GM23248 (cell line): ENCODE measurements at regions not wholly inside any gene's neighbourhood (a gene's known extent, or its start where the extent isn't known, plus 50 kb on each side); places are given as distances from the start of the nearest gene placed in this dataset.
A peak's percentile ranks its signal among the peaks of the same experiment; 100 is the strongest.

Source experiments
- DNase-seq: peaks from one replicate; pipeline ENCODE4 v3.0.0-alpha.2; 2015
- H2AFZ ChIP-seq: fragments of 200-600 bp; sonication (generic); 2 replicates; pipeline ENCODE4 v1.6.1; 2016; ENCODE audit warnings: antibody characterized with exemption
- H3F3A ChIP-seq: fragments of 200-600 bp; sonication (generic); 2 replicates; pipeline ENCODE4 v1.6.1; 2016; ENCODE audit warnings: mild to moderate bottlenecking, antibody characterized with exemption, mixed run types; ENCODE audit not compliant: insufficient read depth
- H3K27ac ChIP-seq: fragments of 200-600 bp; sonication (generic); 2 replicates; pipeline ENCODE4 v1.5.1; 2016; ENCODE audit warnings: mild to moderate bottlenecking
- H3K27me3 ChIP-seq: fragments of 200-600 bp; sonication (generic); replicated peaks from 2 replicates; pipeline ENCODE4 v1.6.1; 2016; ENCODE audit warnings: mild to moderate bottlenecking; ENCODE audit not compliant: insufficient read depth
- H3K36me3 ChIP-seq: fragments of 200-600 bp; sonication (generic); 2 replicates; pipeline ENCODE4 v1.6.1; 2016; ENCODE audit warnings: low read depth, mild to moderate bottlenecking
- H3K4me1 ChIP-seq: fragments of 200-600 bp; sonication (generic); 2 replicates; pipeline ENCODE4 v1.6.1; 2016; ENCODE audit warnings: mild to moderate bottlenecking; ENCODE audit not compliant: insufficient read depth
- H3K4me2 ChIP-seq: fragments of 200-600 bp; sonication (generic); one replicate; pipeline ENCODE4 v1.6.1; 2016; ENCODE audit warnings: mild to moderate bottlenecking; ENCODE audit not compliant: unreplicated experiment
- H3K4me3 ChIP-seq: fragments of 200-600 bp; sonication (generic); 2 replicates; pipeline ENCODE4 v1.5.1; 2016; ENCODE audit warnings: mild to moderate bottlenecking
- H3K79me2 ChIP-seq: fragments of 200-600 bp; sonication (generic); 2 replicates; pipeline ENCODE4 v1.6.1; 2016; ENCODE audit warnings: mild to moderate bottlenecking; ENCODE audit not compliant: insufficient read depth
- H3K9ac ChIP-seq: fragments of 200-600 bp; sonication (generic); 2 replicates; pipeline ENCODE4 v1.6.1; 2016; ENCODE audit warnings: mild to moderate bottlenecking
- H3K9me2 ChIP-seq: fragments of 200-600 bp; sonication (generic); 2 replicates; pipeline ENCODE4 v1.6.1; 2016; ENCODE audit warnings: mixed run types, mild to moderate bottlenecking, moderate library complexity; ENCODE audit not compliant: insufficient read depth
- H3K9me3 ChIP-seq: fragments of 200-600 bp; sonication (generic); one replicate; pipeline ENCODE4 v1.6.1; 2017; ENCODE audit warnings: low read depth
- H4K20me1 ChIP-seq: fragments of 200-600 bp; sonication (generic); 2 replicates; pipeline ENCODE4 v1.6.0; 2016; ENCODE audit not compliant: insufficient read depth
- EZH2 ChIP-seq: fragments of 200-600 bp; sonication (generic); IDR thresholded peaks from 2 replicates; pipeline ENCODE4 v1.6.1; 2018; ENCODE audit warnings: antibody characterized with exemption, mild to moderate bottlenecking; ENCODE audit not compliant: insufficient read depth, poor library complexity, severe bottlenecking
- EZH2phosphoT487 ChIP-seq: fragments of 200-600 bp; sonication (generic); IDR thresholded peaks from 2 replicates; pipeline ENCODE4 v1.6.1; 2018; ENCODE audit warnings: antibody characterized with exemption, moderate library complexity, mild to moderate bottlenecking, low read depth; ENCODE audit not compliant: insufficient read depth
- WGBS, 2 experiments: methylation state at CpG; one replicate each; pipeline ENCODE4 v1.1.6; 2015 to 2017; ENCODE audit warnings: low lambda C conversion rate in 2 of 2, low coverage in 1 of 2; ENCODE audit errors: missing lambda C conversion rate in 2 of 2; 5-methylcytosine and 5-hydroxymethylcytosine counted together
- in situ Hi-C: fragments of 300-500 bp; cut with MboI; formaldehyde crosslinking; loops from 2 replicates; pipeline ENCODE4 v1.15.0; 2020

DNA sequence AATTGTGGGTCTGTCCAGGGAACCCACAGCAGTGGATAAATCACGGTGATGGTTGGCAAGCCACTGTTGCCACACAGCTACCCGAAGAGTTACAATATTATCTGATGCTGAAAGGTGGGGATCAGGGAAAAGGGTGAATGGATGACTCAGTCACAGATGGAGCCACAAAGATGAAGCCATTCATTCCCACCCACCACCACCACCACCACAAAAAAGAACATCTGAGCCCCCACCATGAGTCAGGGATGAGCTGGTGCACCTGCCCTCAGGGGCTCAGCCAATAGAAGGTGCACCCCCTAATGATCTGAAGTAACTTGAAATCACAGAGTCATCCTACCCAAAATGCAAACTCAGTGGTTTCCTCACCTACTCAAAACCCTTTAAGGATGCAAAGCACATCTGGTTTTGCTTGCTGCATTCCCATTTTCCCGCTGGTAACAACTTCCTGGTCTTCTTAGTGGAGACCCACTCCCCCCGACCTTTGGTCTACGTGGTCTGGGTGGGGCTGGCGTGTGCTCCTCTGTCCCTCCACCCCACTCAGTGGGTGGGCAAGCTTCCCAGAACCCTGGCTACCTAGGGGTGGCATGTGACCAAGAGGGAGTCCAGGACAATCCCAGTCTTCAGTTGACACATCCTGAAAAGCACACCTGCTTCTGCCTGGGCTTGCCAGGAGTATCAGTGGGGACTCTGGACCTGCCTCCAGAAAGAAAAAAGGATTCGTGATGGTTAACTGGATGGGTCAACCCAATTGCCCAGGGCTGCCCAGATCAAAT, 125.5 kb downstream of the ANKRD60 start:
- Histone ChIP-seq H3K9me3 (no peaks in the 10 kb centered on the region), H3K4me2 (no peak overlapping the region), H3K27ac (no peak overlapping the region), H3K36me3 (no peaks in the 10 kb centered on the region), H3K79me2 (no peaks in the 10 kb centered on the region), H3F3A (0 out of 2 replicates have a peak, but pooled peaks cover 6% of the 10 kb centered on the region), H3K9ac (no peak overlapping the region), H2AFZ (no peak overlapping the region), H3K4me1 (no peaks in the 10 kb centered on the region), H3K27me3 (no peaks in the 10 kb centered on the region; the same call in 1 of the 2 replicates), H3K4me3 (no peak overlapping the region), H3K9me2 (no peaks in the 10 kb centered on the region), H4K20me1 (no peaks in the 10 kb centered on the region)
- TF ChIP-seq EZH2phosphoT487 = no peak
- no peak for TF ChIP-seq EZH2
- DNase-seq = peak; percentile 28
- 66 to 69% methylated on average over 7 of the region's 7 CpGs for WGBS, 2 experiments
- in situ Hi-C loops = no loop called here

DNA sequence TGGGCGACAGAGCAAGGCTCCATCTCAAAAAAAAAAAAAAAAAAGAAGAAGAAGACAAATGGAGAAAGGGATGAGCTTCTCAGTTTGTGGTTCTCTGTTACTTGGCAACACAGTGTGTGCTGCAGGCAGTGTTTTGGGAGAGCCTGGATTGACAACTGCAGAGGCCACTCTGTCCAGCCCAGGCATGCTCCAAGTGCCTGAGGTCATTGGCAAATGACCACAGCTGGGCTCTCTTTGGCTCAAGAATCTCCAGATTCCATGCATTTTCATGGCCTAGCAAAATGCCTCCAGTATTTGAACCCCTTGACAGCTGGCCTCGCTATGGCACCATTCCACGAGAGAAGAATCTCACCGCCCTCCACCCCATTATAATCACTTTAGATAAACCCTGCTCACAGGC, 126.2 kb downstream of the ANKRD60 start:
- no peaks in the 10 kb centered on the region; the same call in 1 of the 2 replicates for H3K27me3 ChIP-seq
- no peak overlapping the region for H3K4me3 ChIP-seq
- H3F3A ChIP-seq = 0 out of 2 replicates have a peak, but pooled peaks cover 6% of the 10 kb centered on the region
- H3K4me2 ChIP-seq = no peak overlapping the region
- H3K36me3 ChIP-seq = no peaks in the 10 kb centered on the region
- H3K9ac ChIP-seq = no peak overlapping the region
- in situ Hi-C loops = no loop called here
- no peaks in the 10 kb centered on the region for H3K9me3 ChIP-seq
- no peak overlapping the region for H2AFZ ChIP-seq
- no peaks in the 10 kb centered on the region for H3K79me2 ChIP-seq
- DNase-seq = peak; percentile 34
- H4K20me1 ChIP-seq = no peaks in the 10 kb centered on the region
- 88 to 92% methylated on average over 4 of the region's 4 CpGs for WGBS, 2 experiments
- TF ChIP-seq EZH2 (no peak), EZH2phosphoT487 (no peak)
- no peaks in the 10 kb centered on the region for H3K4me1 ChIP-seq
- no peak overlapping the region for H3K27ac ChIP-seq
- no peaks in the 10 kb centered on the region for H3K9me2 ChIP-seq

DNA sequence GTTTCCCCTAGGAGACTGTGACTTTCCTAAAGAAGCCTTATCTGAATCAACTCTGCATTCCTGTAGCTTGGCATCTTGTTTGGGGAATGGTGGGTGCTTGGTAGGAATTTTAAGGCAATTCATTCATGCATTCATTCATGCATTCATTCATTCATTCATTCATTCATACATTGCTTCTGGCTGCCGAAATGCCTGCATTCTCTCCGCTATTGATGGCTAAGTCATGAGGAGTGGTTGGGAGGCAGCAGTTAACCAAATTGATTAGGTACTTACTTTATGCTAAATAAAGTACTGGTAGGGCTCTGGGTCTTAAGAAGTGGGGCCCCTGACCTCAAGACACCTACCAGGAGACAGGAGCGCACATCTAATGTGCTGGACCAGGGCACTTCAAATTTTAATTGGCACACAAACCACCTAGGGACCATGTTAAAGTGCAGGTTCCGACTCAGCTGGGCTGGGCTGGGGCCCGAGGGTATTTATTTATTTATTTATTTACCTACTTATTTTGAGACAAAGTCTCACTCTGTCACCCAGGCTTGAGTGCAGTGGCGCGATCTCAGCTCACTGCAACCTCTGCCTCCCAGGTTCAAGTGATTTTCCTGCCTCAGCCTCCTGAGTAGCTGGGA, 127.6 kb downstream of the ANKRD60 start:
- Histone ChIP-seq H2AFZ (no peak overlapping the region), H3K79me2 (no peaks in the 10 kb centered on the region), H3K27me3 (no peaks in the 10 kb centered on the region; the same call in 1 of the 2 replicates), H3K4me1 (no peaks in the 10 kb centered on the region), H3K9me3 (no peaks in the 10 kb centered on the region), H3F3A (0 out of 2 replicates have a peak, but pooled peaks cover 6% of the 10 kb centered on the region), H4K20me1 (no peaks in the 10 kb centered on the region), H3K9ac (no peak overlapping the region), H3K36me3 (no peaks in the 10 kb centered on the region), H3K27ac (no peak overlapping the region), H3K9me2 (no peaks in the 10 kb centered on the region), H3K4me3 (no peak overlapping the region), H3K4me2 (no peak overlapping the region)
- in situ Hi-C loops = no loop called here
- DNase-seq = no peak
- WGBS, 2 experiments = 96 to 99% methylated on average over 7 of the region's 7 CpGs
- no peak for TF ChIP-seq EZH2phosphoT487
- no peak for TF ChIP-seq EZH2

DNA sequence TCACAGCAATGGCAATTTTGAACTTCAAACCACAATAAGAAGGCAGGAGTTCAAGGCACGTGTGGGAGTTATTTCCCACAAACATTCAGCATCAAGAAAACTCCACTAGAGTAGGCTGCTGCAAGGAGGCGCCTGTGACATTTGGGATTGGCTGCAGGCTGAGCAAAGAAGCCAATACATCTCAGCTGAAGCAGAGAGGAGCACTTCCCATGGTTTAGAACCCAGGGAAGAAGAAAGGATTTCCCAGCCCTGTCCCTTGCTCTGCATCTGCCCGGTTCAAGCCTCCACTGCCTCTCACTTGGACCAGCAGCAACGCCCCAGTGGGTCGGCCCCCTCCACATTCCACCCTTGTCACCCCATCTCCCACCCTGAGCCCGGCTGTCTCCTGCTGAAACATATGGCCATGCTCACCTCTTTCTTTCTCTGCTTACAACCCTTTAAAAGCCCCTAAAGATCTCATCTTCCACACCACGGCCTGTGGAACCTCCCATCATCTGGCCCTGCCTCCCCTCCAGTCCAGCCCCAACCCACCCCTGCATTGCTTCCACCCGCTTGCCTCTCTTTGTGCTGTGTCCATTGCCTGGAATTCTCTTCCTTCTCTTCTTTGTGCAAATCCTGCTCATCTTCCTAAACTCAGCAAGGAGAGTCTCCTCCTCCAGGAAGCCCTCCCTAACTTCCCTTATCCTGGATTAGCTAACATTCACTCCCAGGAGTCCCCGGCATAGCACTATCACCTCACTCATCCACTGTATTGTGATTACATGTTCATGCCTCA, 128.3 kb downstream of the ANKRD60 start:
- no peak overlapping the region for H3K9ac ChIP-seq
- no peak overlapping the region for H3K4me3 ChIP-seq
- no peak overlapping the region for H3K27ac ChIP-seq
- no peaks in the 10 kb centered on the region for H3K36me3 ChIP-seq
- no peaks in the 10 kb centered on the region; the same call in 1 of the 2 replicates for H3K27me3 ChIP-seq
- no peaks in the 10 kb centered on the region for H3K79me2 ChIP-seq
- WGBS, 2 experiments = 79 to 80% methylated on average over 9 of the region's 9 CpGs
- in situ Hi-C loops = no loop called here
- no peak overlapping the region for H3K4me2 ChIP-seq
- no peak for DNase-seq
- H3K9me2 ChIP-seq = no peaks in the 10 kb centered on the region
- no peaks in the 10 kb centered on the region for H3K9me3 ChIP-seq
- H2AFZ ChIP-seq = no peak overlapping the region
- H3F3A ChIP-seq = 0 out of 2 replicates have a peak, but pooled peaks cover 6% of the 10 kb centered on the region
- no peaks in the 10 kb centered on the region for H4K20me1 ChIP-seq
- TF ChIP-seq EZH2 (no peak), EZH2phosphoT487 (no peak)
- no peaks in the 10 kb centered on the region for H3K4me1 ChIP-seq
